Pancreas (tissue), 10 donors: ENCODE measurements at regions not wholly inside any gene's neighbourhood (a gene's known extent, or its start where the extent isn't known, plus 50 kb on each side); places are given as distances from the start of the nearest gene placed in this dataset.
A peak's percentile ranks its signal among the peaks of the same experiment; 100 is the strongest.

ENCODE experiments used
- ATAC-seq, 4 donors: fragments of 200-7000 bp; cut with Tn5 transposase; one replicate each; pipeline versions ENCODE4 v1.8.0 to v1.9.1; 2020; ENCODE audit warnings: mild to moderate bottlenecking in 4 of 4, moderate library complexity in 4 of 4
- DNase-seq, 6 donors: peaks; one replicate each; pipeline ENCODE4 v3.0.0-alpha.2; 2020
- FAIRE-seq: peaks from 2 replicates; lab custom pipeline; 2012; peaks lifted over from hg19 to GRCh38; lab: Jason Lieb, UNC
- H3K27ac ChIP-seq, 4 donors: fragments of 200-600 bp; sonication (generic); 1 replicate in 3 of 4; 2 replicates in 1 of 4; pipeline versions ENCODE4 v1.5.0 to v1.8.0; 2020
- H3K27me3 ChIP-seq, 4 donors: fragments of 200-600 bp; one replicate each; pipeline ENCODE4 v1.8.0; 2021
- H3K36me3 ChIP-seq, 3 donors: fragments of 200-600 bp; sonication (generic) in 1 of 3; one replicate each; pipeline versions ENCODE4 v1.5.0 to v1.8.0; 2020 to 2021
- H3K4me1 ChIP-seq, 3 donors: fragments of 200-600 bp; one replicate each; pipeline ENCODE4 v1.8.0; 2021
- H3K4me3 ChIP-seq, 4 donors: fragments of 200-600 bp; sonication (generic) in 2 of 4; one replicate each; pipeline versions ENCODE4 v1.5.0 to v1.8.0; 2020 to 2021
- H3K9me3 ChIP-seq, 4 donors: fragments of 200-600 bp; one replicate each; pipeline ENCODE4 v1.8.0; 2021
- WGBS, 2 donors: extraction: QIAGEN DNeasy Blood & Tissue Kit; methylation state at CpG; one replicate each; pipeline ENCODE4 v1.1.7; 2013; 5-methylcytosine and 5-hydroxymethylcytosine counted together
- intact Hi-C, 3 donors: fragments of 100-400 bp; cut with DNase I; formaldehyde crosslinking; loops; one replicate each; pipeline versions ENCODE4 v1.11.1 to v1.14.2; 2022
- TF ChIP-seq, protein P1 (sequence below), 4 donors: fragments of 200-600 bp; sonication (generic) in 3 of 4; IDR thresholded peaks; one replicate each; pipeline versions ENCODE4 v1.5.0 to v1.8.0; 2021; ENCODE audit warnings: antibody characterized with exemption in 4 of 4
- donor health status: healthy with polysubstance abuse.
- donor health status: DM: no; HTN: no; CAD: no; lungs with moderate emphysema.
- donor health status: DM: no; HTN: no; CAD: no.
- donor health status: control.
- donor health status: control.
- donor health status: Bipolar disorder and iron deficiency.
- donor health status: DM: yes; HTN: yes; CAD: no.
- donor health status: DM: no; HTN: no; CAD: no.
- donor health status: DM: no; HTN: no; CAD: no.
- donor health status: DM: yes; HTN: yes; CAD: no.

DNA sequence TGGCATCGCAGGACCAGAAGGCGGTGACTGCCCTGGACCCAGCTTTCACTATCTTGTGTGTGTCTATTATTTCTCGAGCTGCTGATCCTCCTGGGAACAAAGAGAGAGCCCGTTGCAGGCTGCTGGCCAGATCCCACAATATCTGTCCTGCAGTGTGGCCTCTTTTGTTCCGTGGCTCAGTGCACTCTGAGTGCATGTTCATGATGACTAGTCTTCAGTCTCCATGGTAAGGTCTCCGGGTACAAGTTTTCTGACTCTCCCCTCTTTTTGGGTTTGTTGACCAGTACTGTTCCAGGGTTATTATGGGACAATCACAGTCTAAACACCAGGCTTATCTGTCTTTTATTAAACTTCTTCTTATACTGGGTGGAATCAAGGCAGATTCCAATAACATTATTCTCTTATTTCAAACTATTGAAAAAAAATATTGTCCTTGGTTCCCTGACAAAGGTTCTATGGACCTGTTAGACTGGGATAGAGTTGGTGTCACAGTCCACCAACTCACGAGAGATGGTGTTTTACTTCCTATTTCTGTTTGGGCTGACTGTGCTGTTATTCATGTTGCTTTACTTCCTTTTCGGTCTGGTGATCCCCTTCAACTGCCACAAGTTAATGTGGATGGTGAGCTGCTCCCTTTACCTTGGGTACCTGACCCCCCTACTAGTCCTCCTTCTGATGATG lies 192.9 kb upstream of the ALG10B start:
- Histone ChIP-seq H3K4me1 (peaks cover 9 to 18% (median 16%) of the 10 kb centered on the region in 3 donors), H3K4me3 (no peak overlapping the region), H3K36me3 (no peaks in the 10 kb centered on the region), H3K27me3 (no peaks in the 10 kb centered on the region), H3K27ac (peak overlapping the region; percentile 41 to 87 (median 68)), H3K9me3 (no peaks in the 10 kb centered on the region)
- FAIRE-seq: no peak
- DNase-seq: no peak
- intact Hi-C loops: no loop called here
- ATAC-seq: peak; percentile 19 to 73 (median 44)
- 70 to 75% methylated on average over 8 of the region's 8 CpGs for whole genome bisulfite sequencing, 2 donors
- TF ChIP-seq, protein P1, sequence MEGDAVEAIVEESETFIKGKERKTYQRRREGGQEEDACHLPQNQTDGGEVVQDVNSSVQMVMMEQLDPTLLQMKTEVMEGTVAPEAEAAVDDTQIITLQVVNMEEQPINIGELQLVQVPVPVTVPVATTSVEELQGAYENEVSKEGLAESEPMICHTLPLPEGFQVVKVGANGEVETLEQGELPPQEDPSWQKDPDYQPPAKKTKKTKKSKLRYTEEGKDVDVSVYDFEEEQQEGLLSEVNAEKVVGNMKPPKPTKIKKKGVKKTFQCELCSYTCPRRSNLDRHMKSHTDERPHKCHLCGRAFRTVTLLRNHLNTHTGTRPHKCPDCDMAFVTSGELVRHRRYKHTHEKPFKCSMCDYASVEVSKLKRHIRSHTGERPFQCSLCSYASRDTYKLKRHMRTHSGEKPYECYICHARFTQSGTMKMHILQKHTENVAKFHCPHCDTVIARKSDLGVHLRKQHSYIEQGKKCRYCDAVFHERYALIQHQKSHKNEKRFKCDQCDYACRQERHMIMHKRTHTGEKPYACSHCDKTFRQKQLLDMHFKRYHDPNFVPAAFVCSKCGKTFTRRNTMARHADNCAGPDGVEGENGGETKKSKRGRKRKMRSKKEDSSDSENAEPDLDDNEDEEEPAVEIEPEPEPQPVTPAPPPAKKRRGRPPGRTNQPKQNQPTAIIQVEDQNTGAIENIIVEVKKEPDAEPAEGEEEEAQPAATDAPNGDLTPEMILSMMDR (IDR thresholded peaks at IDR 0.05): no peak

DNA sequence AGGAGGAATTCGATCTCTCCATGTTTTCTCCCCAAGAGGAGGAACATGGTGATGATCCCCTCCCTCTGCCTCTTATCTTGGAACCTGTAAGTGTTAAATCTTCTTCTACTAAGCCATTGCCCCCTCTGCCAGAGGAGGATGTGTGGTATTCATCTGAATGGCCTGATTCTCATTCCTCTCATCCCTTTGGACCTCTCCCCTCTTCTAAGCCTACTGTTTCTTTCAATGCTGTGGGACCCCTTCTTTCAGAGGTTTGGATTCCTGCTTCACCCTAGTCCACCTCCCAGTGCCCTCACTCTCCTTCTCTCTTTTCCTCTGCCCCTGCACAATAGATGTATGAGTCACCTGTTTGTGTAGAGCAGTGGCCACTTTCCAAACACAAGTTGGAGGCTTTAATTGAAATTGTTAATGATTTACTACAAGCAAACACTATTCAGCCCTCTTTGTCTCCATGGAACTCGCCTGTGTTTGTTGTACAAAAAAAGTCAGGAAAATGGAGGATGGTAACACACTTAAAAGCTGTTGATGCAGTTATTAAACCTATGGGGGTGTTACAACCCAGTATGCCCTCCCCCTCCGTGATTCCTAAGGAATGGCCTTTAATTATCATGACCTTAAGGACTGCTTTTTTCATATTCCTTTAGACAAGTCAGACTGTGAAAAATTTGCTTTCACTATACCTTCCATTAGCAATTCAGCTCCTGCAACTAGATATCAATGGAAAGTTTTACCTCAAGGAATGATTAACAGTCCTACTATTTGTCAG lies 192.1 kb upstream of the ALG10B start:
- H3K27me3 ChIP-seq: no peaks in the 10 kb centered on the region
- intact Hi-C loops: no loop called here
- TF ChIP-seq, protein P1 (IDR thresholded peaks at IDR 0.05): no peak
- peak overlapping the region; percentile 41 to 87 (median 68) for H3K27ac ChIP-seq
- H3K4me1 ChIP-seq: peaks cover 9 to 18% (median 16%) of the 10 kb centered on the region in 3 donors
- ATAC-seq (peak; percentile 93 to 99 (median 98)), FAIRE-seq (peak; percentile 82), DNase-seq (peak in 4 of 6 donors; percentile 19 to 72 (median 69))
- H3K36me3 ChIP-seq: no peaks in the 10 kb centered on the region
- peak overlapping the region in 1 of 4 donors; percentile 3 for H3K4me3 ChIP-seq
- WGBS, 2 donors: 10 to 13% methylated on average over 3 of the region's 3 CpGs
- H3K9me3 ChIP-seq: no peaks in the 10 kb centered on the region

DNA sequence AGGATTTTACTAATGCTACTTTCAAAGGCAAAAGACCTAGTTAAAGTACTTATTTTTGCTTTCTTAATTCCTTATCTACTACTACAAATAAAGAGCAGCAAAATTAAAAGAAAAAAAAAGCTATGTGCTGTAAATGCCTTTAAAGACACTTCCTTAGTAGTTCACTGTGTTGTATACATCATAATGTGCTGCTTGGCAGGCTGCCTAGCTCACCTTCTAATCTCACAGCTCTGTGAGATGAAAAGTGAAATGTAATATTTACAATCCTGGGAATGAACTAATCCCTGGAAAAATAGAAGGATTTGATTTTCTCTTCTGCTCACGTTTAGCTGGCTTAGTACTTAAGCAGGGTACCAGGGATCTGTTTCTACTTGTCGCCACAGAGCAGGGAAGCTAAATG lies 184.4 kb upstream of the ALG10B start:
- no peak for FAIRE-seq
- peak in 2 of 4 donors; percentile 45 to 58 for ATAC-seq
- TF ChIP-seq, protein P1 (IDR thresholded peaks at IDR 0.05): no peak
- Histone ChIP-seq H3K4me1 (no peaks in the 10 kb centered on the region), H3K36me3 (no peaks in the 10 kb centered on the region), H3K27me3 (no peaks in the 10 kb centered on the region), H3K4me3 (no peak overlapping the region), H3K27ac (no peak overlapping the region), H3K9me3 (no peaks in the 10 kb centered on the region)
- DNase-seq: peak in 1 of 6 donors; percentile 60
- intact Hi-C loops: no loop called here
- WGBS, 2 donors: 32 to 40% methylated on average over 2 of the region's 2 CpGs

DNA sequence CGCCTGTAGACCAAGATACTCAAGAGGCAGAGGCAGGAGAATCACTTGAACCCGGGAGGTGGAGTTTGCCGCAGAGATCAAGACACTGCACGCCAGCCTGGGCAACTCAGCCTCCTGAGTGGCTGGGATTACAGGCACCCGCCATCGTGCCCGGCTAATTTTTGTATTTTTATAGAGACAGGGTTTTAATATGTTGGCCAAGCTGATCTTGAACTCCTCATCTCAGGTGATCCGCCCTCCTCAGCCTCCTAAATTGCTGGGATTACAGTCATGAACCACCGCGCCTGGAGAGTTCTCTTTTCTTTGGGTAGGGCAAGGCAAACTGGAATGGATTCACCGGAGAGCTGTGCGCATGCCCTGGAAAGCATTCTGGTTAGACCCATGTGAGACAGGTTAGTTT lies 179.3 kb upstream of the ALG10B start:
- no peaks in the 10 kb centered on the region for H3K36me3 ChIP-seq
- no peak overlapping the region for H3K27ac ChIP-seq
- H3K4me1 ChIP-seq: no peaks in the 10 kb centered on the region
- DNase-seq (no peak), FAIRE-seq (no peak), ATAC-seq (no peak)
- intact Hi-C loops: no loop called here
- 92 to 93% methylated on average over 12 of the region's 12 CpGs for WGBS, 2 donors
- H3K27me3 ChIP-seq: no peaks in the 10 kb centered on the region
- no peak overlapping the region for H3K4me3 ChIP-seq
- no peaks in the 10 kb centered on the region for H3K9me3 ChIP-seq
- TF ChIP-seq, protein P1 (IDR thresholded peaks at IDR 0.05): no peak
